ENCODE measurements at regions not wholly inside any gene's neighbourhood (a gene's known extent, or its start where the extent isn't known, plus 50 kb on each side); places are given as distances from the start of the nearest gene placed in this dataset.

- TF ChIP-seq CTCF (conservative IDR thresholded peaks at IDR 0.05) (no peak), EZH2 (IDR thresholded peaks at IDR 0.05; ENCODE audit: low read depth) (no peak)
These were observed 548.9 kb upstream of the FZD8 start for GRCh38 chr10:36191009-36191408.
